AG04450 (cell line): ENCODE measurements at regions not wholly inside any gene's neighbourhood (a gene's known extent, or its start where the extent isn't known, plus 50 kb on each side); places are given as distances from the start of the nearest gene placed in this dataset.

Experiments
- CTCF ChIA-PET: fragments of 300-600, 350-600 bp; formaldehyde crosslinking; extraction: SDS; loops from one replicate; lab custom pipeline; 2022; ENCODE audit warnings: antibody characterized with exemption, inconsistent platforms; lab: Charles Lee
- POLR2A ChIA-PET: fragments of 350-600 bp; formaldehyde crosslinking; extraction: SDS; loops from one replicate; lab custom pipeline; 2021; ENCODE audit warnings: antibody characterized with exemption, inconsistent platforms; lab: Yijun Ruan, JAX
- DNase-seq: peaks from one replicate; pipeline ENCODE4 v3.0.0-alpha.2; 2011; ENCODE audit warnings: low read depth, low spot score
- H3K27ac ChIP-seq: one replicate; pipeline ENCODE4 v1.5.1; 2012; ENCODE audit warnings: low read depth, low read length, control low read depth
- H3K27me3 ChIP-seq: one replicate; pipeline ENCODE4 v1.6.0; 2012; ENCODE audit warnings: low read length; ENCODE audit not compliant: control insufficient read depth, insufficient read depth
- H3K4me3 ChIP-seq: 2 replicates; pipeline ENCODE4 v1.5.1; 2011; ENCODE audit warnings: mild to moderate bottlenecking, low read depth, low read length, control low read depth
- H3K9me3 ChIP-seq: 2 replicates; pipeline ENCODE4 v1.5.1; 2012; ENCODE audit warnings: low read length; ENCODE audit not compliant: control insufficient read depth, insufficient read depth
- TF ChIP-seq, protein P1 (sequence below): IDR thresholded peaks from 2 replicates; pipeline ENCODE4 v1.5.1; 2011; ENCODE audit warnings: low read depth, low read length, control low read depth, inconsistent platforms

DNA sequence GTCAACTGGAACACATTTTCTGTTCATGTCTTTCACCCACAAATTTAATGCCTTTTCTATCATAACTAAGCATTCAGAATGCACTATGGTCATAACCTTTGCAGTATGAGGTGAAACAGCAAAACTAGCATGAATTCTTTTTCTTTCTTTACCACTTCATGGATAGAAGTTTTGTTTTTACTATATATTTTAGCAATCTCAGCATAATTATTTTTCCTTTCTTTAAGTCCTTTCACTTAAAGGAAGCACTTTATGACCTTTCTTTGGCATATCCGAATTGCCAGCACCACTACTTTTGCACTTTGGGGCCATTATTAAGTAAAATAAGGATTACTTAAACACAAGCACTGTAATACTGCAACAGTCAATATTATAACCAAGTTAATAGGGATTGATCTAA lies 115.1 kb upstream of the DKK2 start:
- POLR2A ChIA-PET, result no interaction called here
- CTCF ChIA-PET, result no interaction called here
- DNase-seq, result no peak
- no peak overlapping the region for H3K27ac ChIP-seq
- H3K4me3 ChIP-seq, result no peak overlapping the region
- H3K27me3 ChIP-seq, result no peaks in the 10 kb centered on the region
- TF ChIP-seq, protein P1, sequence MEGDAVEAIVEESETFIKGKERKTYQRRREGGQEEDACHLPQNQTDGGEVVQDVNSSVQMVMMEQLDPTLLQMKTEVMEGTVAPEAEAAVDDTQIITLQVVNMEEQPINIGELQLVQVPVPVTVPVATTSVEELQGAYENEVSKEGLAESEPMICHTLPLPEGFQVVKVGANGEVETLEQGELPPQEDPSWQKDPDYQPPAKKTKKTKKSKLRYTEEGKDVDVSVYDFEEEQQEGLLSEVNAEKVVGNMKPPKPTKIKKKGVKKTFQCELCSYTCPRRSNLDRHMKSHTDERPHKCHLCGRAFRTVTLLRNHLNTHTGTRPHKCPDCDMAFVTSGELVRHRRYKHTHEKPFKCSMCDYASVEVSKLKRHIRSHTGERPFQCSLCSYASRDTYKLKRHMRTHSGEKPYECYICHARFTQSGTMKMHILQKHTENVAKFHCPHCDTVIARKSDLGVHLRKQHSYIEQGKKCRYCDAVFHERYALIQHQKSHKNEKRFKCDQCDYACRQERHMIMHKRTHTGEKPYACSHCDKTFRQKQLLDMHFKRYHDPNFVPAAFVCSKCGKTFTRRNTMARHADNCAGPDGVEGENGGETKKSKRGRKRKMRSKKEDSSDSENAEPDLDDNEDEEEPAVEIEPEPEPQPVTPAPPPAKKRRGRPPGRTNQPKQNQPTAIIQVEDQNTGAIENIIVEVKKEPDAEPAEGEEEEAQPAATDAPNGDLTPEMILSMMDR, result no peak
- H3K9me3 ChIP-seq, result no peaks in the 10 kb centered on the region

DNA sequence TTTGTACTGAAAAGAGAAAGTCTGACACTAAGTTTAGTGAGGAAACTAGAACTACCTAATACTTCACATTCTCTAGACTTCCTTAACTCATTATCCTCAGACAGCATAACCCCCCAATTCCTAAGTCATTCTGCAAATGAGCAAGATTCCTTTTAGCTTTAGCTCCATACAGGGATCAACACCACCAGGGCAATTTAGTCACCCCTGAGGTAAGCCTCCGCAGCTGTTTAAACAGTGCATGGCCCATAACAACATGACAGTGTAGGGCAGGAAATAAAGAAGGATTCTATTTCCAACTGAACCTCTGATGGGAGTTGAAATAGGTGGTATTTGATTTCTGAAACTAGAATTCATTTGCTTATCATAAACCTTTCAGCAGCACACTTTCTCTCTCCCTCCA lies 112.8 kb upstream of the DKK2 start:
- DNase-seq, result no peak
- Histone ChIP-seq H3K27ac (no peak overlapping the region), H3K9me3 (no peaks in the 10 kb centered on the region), H3K4me3 (no peak overlapping the region), H3K27me3 (no peaks in the 10 kb centered on the region)
- ChIA-PET CTCF (no interaction called here), POLR2A (no interaction called here)
- TF ChIP-seq, protein P1, result no peak

DNA sequence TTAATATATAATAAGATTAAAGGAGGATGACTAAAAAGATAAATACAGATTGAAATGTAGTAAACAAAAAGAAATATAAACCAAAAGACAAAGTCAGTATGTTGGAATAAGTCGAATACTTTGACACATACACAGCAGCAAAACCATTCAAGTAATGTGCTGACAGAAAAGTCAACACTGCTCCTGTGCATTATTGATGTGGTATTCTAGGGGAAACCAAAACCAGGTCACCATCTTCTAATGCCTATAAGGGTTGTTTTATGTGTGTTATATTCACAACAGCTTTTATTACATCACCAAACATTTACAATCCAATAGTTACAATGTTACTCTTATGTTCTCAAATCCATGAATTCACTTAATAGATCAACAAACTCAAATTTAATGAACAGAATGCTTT lies 111.8 kb upstream of the DKK2 start:
- no peak for DNase-seq
- H3K27ac ChIP-seq, result no peak overlapping the region
- TF ChIP-seq, protein P1, result no peak
- ChIA-PET POLR2A (no interaction called here), CTCF (no interaction called here)
- no peak overlapping the region for H3K4me3 ChIP-seq
- no peaks in the 10 kb centered on the region for H3K9me3 ChIP-seq
- no peaks in the 10 kb centered on the region for H3K27me3 ChIP-seq

DNA sequence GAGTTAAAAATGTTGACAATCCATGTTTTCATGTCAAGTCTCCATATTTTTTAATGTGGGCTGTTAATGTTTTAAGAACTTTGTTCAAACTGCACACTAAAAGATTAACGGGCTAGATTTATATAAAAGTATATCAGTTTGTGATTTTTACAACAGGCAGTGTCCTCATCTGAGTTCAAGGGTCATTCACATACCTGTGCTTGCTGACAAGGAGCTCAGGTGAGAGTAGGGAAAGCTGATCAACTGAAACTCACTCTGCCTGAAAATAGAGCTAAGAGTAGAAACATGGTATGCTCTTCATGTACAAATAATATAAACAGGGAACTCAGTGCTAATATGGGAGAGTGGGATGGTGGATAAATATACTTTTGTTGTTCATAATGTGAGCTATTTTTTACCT lies 102.3 kb upstream of the DKK2 start:
- ChIA-PET CTCF (no interaction called here), POLR2A (no interaction called here)
- Histone ChIP-seq H3K4me3 (no peak overlapping the region), H3K9me3 (no peaks in the 10 kb centered on the region), H3K27me3 (no peaks in the 10 kb centered on the region), H3K27ac (no peak overlapping the region)
- no peak for DNase-seq
- TF ChIP-seq, protein P1, result no peak

DNA sequence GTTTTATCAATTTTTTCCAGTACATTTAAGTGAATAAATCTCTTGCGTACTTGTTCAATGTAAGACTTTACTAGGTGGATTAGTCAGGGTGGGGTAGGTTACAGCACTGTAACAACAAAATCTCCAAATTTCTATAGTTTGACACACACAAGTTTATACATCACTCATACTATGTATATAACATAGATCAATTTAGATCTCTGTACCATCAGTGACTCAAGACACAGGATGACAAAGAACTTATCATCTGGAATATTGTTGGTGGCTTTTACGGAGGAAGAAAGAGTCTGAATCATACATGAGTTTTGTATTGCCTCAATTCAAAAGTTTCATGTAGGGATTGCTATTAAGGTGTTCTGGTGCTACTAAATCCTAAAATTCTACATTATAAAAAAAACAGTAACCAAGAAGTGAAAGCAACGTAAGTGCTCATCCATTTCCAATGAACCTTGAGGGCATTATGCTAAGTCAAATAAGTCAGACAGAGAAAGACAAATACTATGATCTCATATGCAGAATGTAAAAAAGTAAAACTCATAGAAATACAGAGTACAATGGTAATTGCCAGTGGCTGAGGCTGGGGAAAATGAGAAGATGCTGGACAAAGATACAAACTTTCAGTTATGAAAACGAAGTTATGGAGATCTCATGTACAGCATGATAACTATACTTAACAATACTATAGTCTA lies 98.0 kb upstream of the DKK2 start:
- CTCF ChIA-PET, result no interaction called here
- H3K27me3 ChIP-seq, result no peaks in the 10 kb centered on the region
- H3K27ac ChIP-seq, result no peak overlapping the region
- POLR2A ChIA-PET, result no interaction called here
- H3K9me3 ChIP-seq, result no peaks in the 10 kb centered on the region
- H3K4me3 ChIP-seq, result no peak overlapping the region
- DNase-seq, result no peak
- TF ChIP-seq, protein P1, result no peak
